MM.1S (cell line): ENCODE measurements at regions not wholly inside any gene's neighbourhood (a gene's known extent, or its start where the extent isn't known, plus 50 kb on each side); places are given as distances from the start of the nearest gene placed in this dataset.
"Not testable (repeated sequence)": the region's sequence is repeated elsewhere in the genome, so short reads cannot be mapped to it uniquely, and the experiment has no call there.

Experiments
- EZH2 ChIP-seq: fragments of 300-600 bp; sonication (generic); optimal IDR thresholded peaks from 2 replicates; pipeline ENCODE3; 2017; ENCODE audit warnings: low read depth, mild to moderate bottlenecking, antibody characterized with exemption, low read length, mixed read lengths
- TF ChIP-seq, protein P1 (sequence below): fragments of 300-600 bp; sonication (generic); IDR thresholded peaks from 2 replicates; pipeline ENCODE4 v1.5.1; 2016; ENCODE audit warnings: antibody characterized with exemption, low read length, mixed read lengths

DNA sequence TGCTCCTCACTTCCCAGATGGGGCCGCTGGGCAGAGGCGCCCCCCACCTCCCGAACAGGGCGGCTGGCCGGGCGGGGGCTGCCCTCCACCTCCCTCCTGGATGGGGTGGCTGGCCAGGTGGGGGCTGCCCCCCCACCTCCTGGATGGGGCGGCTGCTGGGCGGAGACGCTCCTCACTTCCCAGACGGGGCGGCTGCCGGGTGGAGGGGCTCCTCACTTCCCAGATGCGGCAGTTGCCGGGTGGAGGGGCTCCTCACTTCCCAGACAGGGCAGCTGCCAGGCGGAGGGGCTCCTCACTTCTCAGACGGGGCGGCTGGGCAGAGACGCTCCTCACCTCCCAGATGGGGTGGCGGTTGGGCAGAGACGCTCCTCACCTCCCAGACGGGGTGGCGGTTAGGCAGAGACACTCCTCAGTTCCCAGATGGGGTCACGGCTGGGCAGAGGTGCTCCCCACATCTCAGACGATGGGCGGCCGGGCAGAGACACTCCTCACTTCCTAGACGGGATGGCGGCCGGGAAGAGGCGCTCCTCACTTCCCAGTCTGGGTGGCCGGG is 428.8 kb downstream of the FGF13 start:
- TF ChIP-seq, protein P1, sequence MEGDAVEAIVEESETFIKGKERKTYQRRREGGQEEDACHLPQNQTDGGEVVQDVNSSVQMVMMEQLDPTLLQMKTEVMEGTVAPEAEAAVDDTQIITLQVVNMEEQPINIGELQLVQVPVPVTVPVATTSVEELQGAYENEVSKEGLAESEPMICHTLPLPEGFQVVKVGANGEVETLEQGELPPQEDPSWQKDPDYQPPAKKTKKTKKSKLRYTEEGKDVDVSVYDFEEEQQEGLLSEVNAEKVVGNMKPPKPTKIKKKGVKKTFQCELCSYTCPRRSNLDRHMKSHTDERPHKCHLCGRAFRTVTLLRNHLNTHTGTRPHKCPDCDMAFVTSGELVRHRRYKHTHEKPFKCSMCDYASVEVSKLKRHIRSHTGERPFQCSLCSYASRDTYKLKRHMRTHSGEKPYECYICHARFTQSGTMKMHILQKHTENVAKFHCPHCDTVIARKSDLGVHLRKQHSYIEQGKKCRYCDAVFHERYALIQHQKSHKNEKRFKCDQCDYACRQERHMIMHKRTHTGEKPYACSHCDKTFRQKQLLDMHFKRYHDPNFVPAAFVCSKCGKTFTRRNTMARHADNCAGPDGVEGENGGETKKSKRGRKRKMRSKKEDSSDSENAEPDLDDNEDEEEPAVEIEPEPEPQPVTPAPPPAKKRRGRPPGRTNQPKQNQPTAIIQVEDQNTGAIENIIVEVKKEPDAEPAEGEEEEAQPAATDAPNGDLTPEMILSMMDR = not testable (repeated sequence)
- TF ChIP-seq EZH2 = not testable (repeated sequence)
